ENCODE measurements at regions not wholly inside any gene's neighbourhood (a gene's known extent, or its start where the extent isn't known, plus 50 kb on each side); places are given as distances from the start of the nearest gene placed in this dataset.

GRCh38 chr17:36823850-36824677 is 113.2 kb upstream of the LHX1 start:
- DNase-seq (no peak), ATAC-seq (ENCODE audit: low FRiP score) (no peak)
- H3K27ac ChIP-seq (ENCODE audit: low read depth in 1 of 2, low read length in 2 of 2) = no peak overlapping the region
- no peaks in the 10 kb centered on the region for H3K4me1 ChIP-seq (ENCODE audit: control insufficient read depth in 1 of 2, insufficient read depth in 2 of 2, low read length in 2 of 2)
- intact Hi-C loops (cut with DNase I) = no loop called here
- 64 to 67% methylated on average over 12 of the region's 12 CpGs for WGBS, 2 donors
- no peak overlapping the region for H3K4me3 ChIP-seq (ENCODE audit: low read length in 2 of 2)
- H3K9me3 ChIP-seq (ENCODE audit: control insufficient read depth, low read length) = no peaks in the 10 kb centered on the region
- no peaks in the 10 kb centered on the region for H3K27me3 ChIP-seq (ENCODE audit: control insufficient read depth in 1 of 2, insufficient read depth in 2 of 2, low read length in 1 of 2)
- H3K36me3 ChIP-seq (ENCODE audit: control insufficient read depth in 1 of 2, insufficient read depth in 2 of 2, low read length in 1 of 2) = no peaks in the 10 kb centered on the region

GRCh38 chr17:36824678-36825101 is 112.6 kb upstream of the LHX1 start:
- Histone ChIP-seq H3K36me3 (ENCODE audit: control insufficient read depth in 1 of 2, insufficient read depth in 2 of 2, low read length in 1 of 2) (no peaks in the 10 kb centered on the region), H3K27ac (ENCODE audit: low read depth in 1 of 2, low read length in 2 of 2) (no peak overlapping the region), H3K9me3 (ENCODE audit: control insufficient read depth, low read length) (peaks cover under 1% of the 10 kb centered on the region), H3K4me1 (ENCODE audit: control insufficient read depth in 1 of 2, insufficient read depth in 2 of 2, low read length in 2 of 2) (no peaks in the 10 kb centered on the region), H3K4me3 (ENCODE audit: low read length in 2 of 2) (no peak overlapping the region), H3K27me3 (ENCODE audit: control insufficient read depth in 1 of 2, insufficient read depth in 2 of 2, low read length in 1 of 2) (no peaks in the 10 kb centered on the region)
- DNase-seq (no peak), ATAC-seq (ENCODE audit: low FRiP score) (no peak)
- intact Hi-C loops (cut with DNase I) = no loop called here
- WGBS, 2 donors = 65 to 71% methylated on average over 5 of the region's 5 CpGs

- Histone ChIP-seq H3K36me3 (ENCODE audit: control insufficient read depth in 1 of 2, insufficient read depth in 2 of 2, low read length in 1 of 2) (no peaks in the 10 kb centered on the region), H3K27me3 (ENCODE audit: control insufficient read depth in 1 of 2, insufficient read depth in 2 of 2, low read length in 1 of 2) (no peaks in the 10 kb centered on the region)
- 88 to 93% methylated on average over 2 of the region's 2 CpGs for WGBS, 2 donors
Measured at GRCh38 chr17:36825113-36825512, 112.2 kb upstream of the LHX1 start.

GRCh38 chr17:36825521-36825920 is 111.8 kb upstream of the LHX1 start:
- H3K27me3 ChIP-seq (ENCODE audit: control insufficient read depth in 1 of 2, insufficient read depth in 2 of 2, low read length in 1 of 2) = no peaks in the 10 kb centered on the region
- DNase-seq (peak in 1 of 2 donors; percentile 70), ATAC-seq (ENCODE audit: low FRiP score) (no peak)
- H3K36me3 ChIP-seq (ENCODE audit: control insufficient read depth in 1 of 2, insufficient read depth in 2 of 2, low read length in 1 of 2) = no peaks in the 10 kb centered on the region
- no peak overlapping the region for H3K4me3 ChIP-seq (ENCODE audit: low read length in 2 of 2)
- no peak overlapping the region for H3K27ac ChIP-seq (ENCODE audit: low read depth in 1 of 2, low read length in 2 of 2)
- WGBS, 2 donors = 53 to 56% methylated on average over 8 of the region's 8 CpGs
- H3K9me3 ChIP-seq (ENCODE audit: control insufficient read depth, low read length) = peaks cover 1% of the 10 kb centered on the region
- intact Hi-C loops (cut with DNase I) = no loop called here
- H3K4me1 ChIP-seq (ENCODE audit: control insufficient read depth in 1 of 2, insufficient read depth in 2 of 2, low read length in 2 of 2) = no peaks in the 10 kb centered on the region

More at GRCh38 chr17:36825113-36825512, 112.2 kb upstream of the LHX1 start:
- intact Hi-C loops (cut with DNase I) = no loop called here
- H3K4me1 ChIP-seq (ENCODE audit: control insufficient read depth in 1 of 2, insufficient read depth in 2 of 2, low read length in 2 of 2) = no peaks in the 10 kb centered on the region
- peaks cover 1% of the 10 kb centered on the region for H3K9me3 ChIP-seq (ENCODE audit: control insufficient read depth, low read length)
- H3K27ac ChIP-seq (ENCODE audit: low read depth in 1 of 2, low read length in 2 of 2) = no peak overlapping the region
- DNase-seq (no peak), ATAC-seq (ENCODE audit: low FRiP score) (no peak)
- no peak overlapping the region for H3K4me3 ChIP-seq (ENCODE audit: low read length in 2 of 2)

- H3K36me3 ChIP-seq (ENCODE audit: control insufficient read depth in 1 of 2, insufficient read depth in 2 of 2, low read length in 1 of 2) = no peaks in the 10 kb centered on the region
- ATAC-seq (ENCODE audit: low FRiP score) (no peak), DNase-seq (no peak)
- H3K4me3 ChIP-seq (ENCODE audit: low read length in 2 of 2) = no peak overlapping the region
- no peaks in the 10 kb centered on the region for H3K27me3 ChIP-seq (ENCODE audit: control insufficient read depth in 1 of 2, insufficient read depth in 2 of 2, low read length in 1 of 2)
- H3K4me1 ChIP-seq (ENCODE audit: control insufficient read depth in 1 of 2, insufficient read depth in 2 of 2, low read length in 2 of 2) = no peaks in the 10 kb centered on the region
- no peak overlapping the region for H3K27ac ChIP-seq (ENCODE audit: low read depth in 1 of 2, low read length in 2 of 2)
- H3K9me3 ChIP-seq (ENCODE audit: control insufficient read depth, low read length) = peaks cover 1% of the 10 kb centered on the region
- intact Hi-C loops (cut with DNase I) = no loop called here
- WGBS, 2 donors = 32 to 44% methylated on average over 9 of the region's 9 CpGs
Measured at GRCh38 chr17:36825951-36826350, 111.3 kb upstream of the LHX1 start.

GRCh38 chr17:36827081-36827480 is 110.2 kb upstream of the LHX1 start:
- DNase-seq = peak in 1 of 2 donors; percentile 30
- Histone ChIP-seq H3K4me1 (ENCODE audit: control insufficient read depth in 1 of 2, insufficient read depth in 2 of 2, low read length in 2 of 2) (no peaks in the 10 kb centered on the region), H3K27ac (ENCODE audit: low read depth in 1 of 2, low read length in 2 of 2) (no peak overlapping the region), H3K9me3 (ENCODE audit: control insufficient read depth, low read length) (peaks cover 1% of the 10 kb centered on the region), H3K4me3 (ENCODE audit: low read length in 2 of 2) (no peak overlapping the region), H3K27me3 (ENCODE audit: control insufficient read depth in 1 of 2, insufficient read depth in 2 of 2, low read length in 1 of 2) (no peaks in the 10 kb centered on the region), H3K36me3 (ENCODE audit: control insufficient read depth in 1 of 2, insufficient read depth in 2 of 2, low read length in 1 of 2) (no peaks in the 10 kb centered on the region)
- WGBS, 2 donors = 20 to 26% methylated on average over 10 of the region's 10 CpGs
- intact Hi-C loops (cut with DNase I) = no loop called here
- ATAC-seq (ENCODE audit: low FRiP score) = no peak

GRCh38 chr17:36829676-36830075 is 107.6 kb upstream of the LHX1 start:
- H3K27ac ChIP-seq (ENCODE audit: low read depth in 1 of 2, low read length in 2 of 2) = no peak overlapping the region
- ATAC-seq (ENCODE audit: low FRiP score) (no peak), DNase-seq (no peak)
- intact Hi-C loops (cut with DNase I) = no loop called here
- peaks cover 1% of the 10 kb centered on the region for H3K9me3 ChIP-seq (ENCODE audit: control insufficient read depth, low read length)
- no peaks in the 10 kb centered on the region for H3K36me3 ChIP-seq (ENCODE audit: control insufficient read depth in 1 of 2, insufficient read depth in 2 of 2, low read length in 1 of 2)
- H3K27me3 ChIP-seq (ENCODE audit: control insufficient read depth in 1 of 2, insufficient read depth in 2 of 2, low read length in 1 of 2) = no peaks in the 10 kb centered on the region
- no peaks in the 10 kb centered on the region for H3K4me1 ChIP-seq (ENCODE audit: control insufficient read depth in 1 of 2, insufficient read depth in 2 of 2, low read length in 2 of 2)
- H3K4me3 ChIP-seq (ENCODE audit: low read length in 2 of 2) = no peak overlapping the region
- WGBS, 2 donors = 79 to 82% methylated on average over 5 of the region's 5 CpGs

GRCh38 chr17:36833279-36833678 is 104.0 kb upstream of the LHX1 start:
- DNase-seq (no peak), ATAC-seq (ENCODE audit: low FRiP score) (no peak)
- H3K36me3 ChIP-seq (ENCODE audit: control insufficient read depth in 1 of 2, insufficient read depth in 2 of 2, low read length in 1 of 2) = no peaks in the 10 kb centered on the region
- H3K4me3 ChIP-seq (ENCODE audit: low read length in 2 of 2) = no peak overlapping the region
- WGBS, 2 donors = 41 to 94% methylated on average over 1 of the region's 1 CpG
- H3K4me1 ChIP-seq (ENCODE audit: control insufficient read depth in 1 of 2, insufficient read depth in 2 of 2, low read length in 2 of 2) = no peaks in the 10 kb centered on the region
- H3K9me3 ChIP-seq (ENCODE audit: control insufficient read depth, low read length) = peaks cover 1% of the 10 kb centered on the region
- no peaks in the 10 kb centered on the region for H3K27me3 ChIP-seq (ENCODE audit: control insufficient read depth in 1 of 2, insufficient read depth in 2 of 2, low read length in 1 of 2)
- intact Hi-C loops (cut with DNase I) = no loop called here
- no peak overlapping the region for H3K27ac ChIP-seq (ENCODE audit: low read depth in 1 of 2, low read length in 2 of 2)

GRCh38 chr17:36835036-36835435 is 102.2 kb upstream of the LHX1 start:
- WGBS, 2 donors = 76 to 80% methylated on average over 4 of the region's 4 CpGs
- H3K4me3 ChIP-seq (ENCODE audit: low read length in 2 of 2) = no peak overlapping the region
- H3K4me1 ChIP-seq (ENCODE audit: control insufficient read depth in 1 of 2, insufficient read depth in 2 of 2, low read length in 2 of 2) = no peaks in the 10 kb centered on the region
- no peak overlapping the region for H3K27ac ChIP-seq (ENCODE audit: low read depth in 1 of 2, low read length in 2 of 2)
- intact Hi-C loops (cut with DNase I) = no loop called here
- no peaks in the 10 kb centered on the region for H3K9me3 ChIP-seq (ENCODE audit: control insufficient read depth, low read length)
- no peaks in the 10 kb centered on the region for H3K27me3 ChIP-seq (ENCODE audit: control insufficient read depth in 1 of 2, insufficient read depth in 2 of 2, low read length in 1 of 2)
- DNase-seq = no peak
- ATAC-seq (ENCODE audit: low FRiP score) = no peak
- H3K36me3 ChIP-seq (ENCODE audit: control insufficient read depth in 1 of 2, insufficient read depth in 2 of 2, low read length in 1 of 2) = no peaks in the 10 kb centered on the region
